ENCODE measurements at regions not wholly inside any gene's neighbourhood (a gene's known extent, or its start where the extent isn't known, plus 50 kb on each side); places are given as distances from the start of the nearest gene placed in this dataset.

DNA sequence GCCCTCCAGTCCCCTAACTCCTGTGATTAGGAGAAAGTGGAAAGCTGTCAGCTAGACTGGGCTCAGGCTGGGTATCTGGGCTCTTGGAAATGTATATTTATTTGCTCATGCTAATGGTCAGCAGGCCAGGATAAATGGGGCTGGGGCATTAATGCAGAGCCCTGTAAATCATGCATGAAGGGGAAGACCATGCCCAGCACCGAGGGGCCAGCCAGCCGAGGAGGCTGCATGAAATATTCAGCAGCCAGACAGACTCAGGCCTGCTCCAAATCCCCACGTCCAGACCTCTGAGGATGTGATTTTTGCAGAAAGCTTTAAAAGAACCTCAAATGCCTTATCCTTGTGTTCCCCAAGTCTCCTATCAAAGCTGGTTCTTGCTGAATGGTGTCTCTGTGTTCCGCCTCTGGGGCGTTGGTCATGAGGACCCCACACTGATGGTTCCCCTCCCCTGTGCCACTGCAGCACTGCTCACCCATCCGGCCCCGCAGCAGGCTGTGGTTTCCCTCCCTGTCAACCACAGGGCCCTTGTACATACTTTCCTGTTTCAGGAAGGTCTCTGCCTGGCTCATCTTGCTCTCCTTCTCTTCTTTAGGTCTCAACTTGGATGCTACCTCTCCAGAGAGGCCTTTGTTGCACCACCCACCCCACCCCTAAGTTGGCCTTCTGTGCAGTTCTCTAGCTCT, 358.4 kb downstream of the CDH26 start:
- no peaks in the 10 kb centered on the region for H3K4me1 ChIP-seq (ENCODE audit: control insufficient read depth in 1 of 2, extremely low read depth in 1 of 2, insufficient read depth in 2 of 2, low read length in 2 of 2)
- WGBS (ENCODE audit: insufficient coverage) = 63% methylated on average over 5 of the region's 7 CpGs
- no peak overlapping the region for H3K4me3 ChIP-seq (ENCODE audit: control insufficient read depth in 1 of 2, extremely low read depth in 1 of 2, low read length in 1 of 2)
- H3K27ac ChIP-seq (ENCODE audit: low read length) = no peak overlapping the region
- no peaks in the 10 kb centered on the region for H3K36me3 ChIP-seq (ENCODE audit: control insufficient read depth in 2 of 2, extremely low read depth in 1 of 2, insufficient read depth in 1 of 2, low read length in 1 of 2)
- DNase-seq (no peak), ATAC-seq (replicated peaks in 1 of 4) (no peak)
- H3K27me3 ChIP-seq (replicated peaks in 1 of 2; ENCODE audit: control insufficient read depth in 2 of 2, extremely low read depth in 1 of 2, insufficient read depth in 2 of 2, low read length in 1 of 2) = no peaks in the 10 kb centered on the region
- no peaks in the 10 kb centered on the region for H3K9me3 ChIP-seq
- Mint-ChIP-seq H3K9me3 (no peaks in the 10 kb centered on the region), H3K4me1 (no peaks in the 10 kb centered on the region), H3K27me3 (no peaks in the 10 kb centered on the region), H3K27ac (no peak overlapping the region), H3K4me3 (no peak overlapping the region), H3K36me3 (no peaks in the 10 kb centered on the region)
- POLR2A ChIA-PET = no interaction called here
- CTCF ChIA-PET = no interaction called here

DNA sequence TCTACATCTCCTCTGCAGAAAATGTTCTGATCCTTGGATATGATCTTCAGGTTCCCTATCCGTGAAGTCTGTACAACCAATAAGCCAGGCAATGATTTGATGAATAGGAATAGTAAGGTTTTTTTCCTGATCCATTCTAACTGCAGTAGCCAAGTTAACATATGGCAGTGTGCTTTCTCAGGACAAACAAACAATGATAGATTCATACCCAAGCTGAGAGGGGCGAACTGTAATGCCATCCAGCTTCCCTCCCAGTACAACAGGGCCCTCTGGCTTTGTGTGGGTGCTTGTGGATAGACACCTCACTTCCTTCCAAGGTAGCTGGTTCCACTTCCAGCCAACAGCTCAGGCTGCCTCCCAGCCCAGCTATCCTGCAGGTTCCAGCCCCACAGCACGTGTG, 359.2 kb downstream of the CDH26 start:
- WGBS (ENCODE audit: insufficient coverage) = no CpG with 5 or more reads among the region's 3 CpGs
- H3K27ac ChIP-seq (ENCODE audit: low read length) = no peak overlapping the region
- ChIA-PET CTCF (no interaction called here), POLR2A (no interaction called here)
- DNase-seq (no peak), ATAC-seq (replicated peaks in 1 of 4) (no peak)
- Mint-ChIP-seq H3K9me3 (no peaks in the 10 kb centered on the region), H3K27ac (no peak overlapping the region), H3K27me3 (no peaks in the 10 kb centered on the region), H3K4me1 (no peaks in the 10 kb centered on the region), H3K4me3 (no peak overlapping the region), H3K36me3 (no peaks in the 10 kb centered on the region)
- no peaks in the 10 kb centered on the region for H3K4me1 ChIP-seq (ENCODE audit: control insufficient read depth in 1 of 2, extremely low read depth in 1 of 2, insufficient read depth in 2 of 2, low read length in 2 of 2)
- H3K9me3 ChIP-seq = no peaks in the 10 kb centered on the region
- H3K36me3 ChIP-seq (ENCODE audit: control insufficient read depth in 2 of 2, extremely low read depth in 1 of 2, insufficient read depth in 1 of 2, low read length in 1 of 2) = no peaks in the 10 kb centered on the region
- H3K4me3 ChIP-seq (ENCODE audit: control insufficient read depth in 1 of 2, extremely low read depth in 1 of 2, low read length in 1 of 2) = no peak overlapping the region
- no peaks in the 10 kb centered on the region for H3K27me3 ChIP-seq (replicated peaks in 1 of 2; ENCODE audit: control insufficient read depth in 2 of 2, extremely low read depth in 1 of 2, insufficient read depth in 2 of 2, low read length in 1 of 2)

DNA sequence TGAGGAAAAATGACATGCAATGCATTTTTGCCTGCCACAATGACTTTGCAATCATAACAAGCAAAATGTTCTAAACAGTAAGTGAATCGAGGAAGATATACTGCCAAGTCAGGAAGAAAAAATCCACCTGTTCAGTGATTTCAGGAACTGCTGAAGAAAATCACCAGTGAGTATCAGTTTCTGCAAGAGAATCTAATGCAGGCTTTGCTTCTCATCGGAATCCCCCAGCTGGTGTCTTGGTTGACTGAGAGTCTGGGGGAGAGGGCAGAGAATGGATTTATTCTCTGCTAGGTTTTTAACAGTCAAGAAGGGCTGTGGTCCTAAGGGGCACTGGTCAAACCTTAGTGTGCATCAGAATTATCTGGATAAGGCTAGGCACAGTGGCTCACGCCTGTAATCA, 363.4 kb downstream of the CDH26 start:
- WGBS (ENCODE audit: insufficient coverage) = 86% methylated on average over 1 of the region's 3 CpGs
- no peaks in the 10 kb centered on the region for H3K36me3 ChIP-seq (ENCODE audit: control insufficient read depth in 2 of 2, extremely low read depth in 1 of 2, insufficient read depth in 1 of 2, low read length in 1 of 2)
- H3K36me3 Mint-ChIP-seq = no peaks in the 10 kb centered on the region
- POLR2A ChIA-PET = no interaction called here
- no peak overlapping the region for H3K27ac Mint-ChIP-seq
- no peaks in the 10 kb centered on the region for H3K4me1 ChIP-seq (ENCODE audit: control insufficient read depth in 1 of 2, extremely low read depth in 1 of 2, insufficient read depth in 2 of 2, low read length in 2 of 2)
- no peak for DNase-seq
- no peak overlapping the region for H3K4me3 ChIP-seq (ENCODE audit: control insufficient read depth in 1 of 2, extremely low read depth in 1 of 2, low read length in 1 of 2)
- H3K9me3 Mint-ChIP-seq = no peaks in the 10 kb centered on the region
- no peaks in the 10 kb centered on the region for H3K4me1 Mint-ChIP-seq
- no peak overlapping the region for H3K4me3 Mint-ChIP-seq
- ATAC-seq (replicated peaks in 1 of 4) = no peak
- H3K27ac ChIP-seq (ENCODE audit: low read length) = no peak overlapping the region
- CTCF ChIA-PET = no interaction called here
- H3K9me3 ChIP-seq = no peaks in the 10 kb centered on the region
- no peaks in the 10 kb centered on the region for H3K27me3 Mint-ChIP-seq
- H3K27me3 ChIP-seq (replicated peaks in 1 of 2; ENCODE audit: control insufficient read depth in 2 of 2, extremely low read depth in 1 of 2, insufficient read depth in 2 of 2, low read length in 1 of 2) = peaks cover 0 to 2% of the 10 kb centered on the region in 2 experiments

DNA sequence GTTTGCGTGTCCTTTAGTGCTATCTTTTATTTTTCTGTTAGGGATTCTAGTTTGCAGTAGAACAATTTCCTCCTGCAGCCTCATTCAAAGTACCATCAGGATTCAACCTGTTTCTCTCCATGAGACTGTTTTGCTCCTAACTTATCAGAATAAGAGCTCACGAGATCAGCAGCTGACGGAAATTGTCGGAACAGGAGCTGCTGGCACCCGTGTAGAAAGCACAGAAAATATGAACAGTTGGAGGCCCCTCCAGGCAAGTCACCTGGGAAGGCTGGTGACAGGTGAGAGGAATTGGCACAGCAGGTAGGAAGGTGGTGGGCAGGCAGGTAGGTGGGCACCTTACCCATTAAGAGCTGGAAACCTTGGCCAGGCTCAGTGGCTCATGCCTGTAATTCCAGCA, 368.6 kb downstream of the CDH26 start:
- ChIA-PET CTCF (no interaction called here), POLR2A (no interaction called here)
- no peaks in the 10 kb centered on the region for H3K27me3 Mint-ChIP-seq
- H3K27me3 ChIP-seq (replicated peaks in 1 of 2; ENCODE audit: control insufficient read depth in 2 of 2, extremely low read depth in 1 of 2, insufficient read depth in 2 of 2, low read length in 1 of 2) = peaks cover 0 to 8% of the 10 kb centered on the region in 2 experiments
- H3K27ac ChIP-seq (ENCODE audit: low read length) = no peak overlapping the region
- no peak overlapping the region for H3K27ac Mint-ChIP-seq
- H3K36me3 Mint-ChIP-seq = no peaks in the 10 kb centered on the region
- no peak overlapping the region for H3K4me3 ChIP-seq (ENCODE audit: control insufficient read depth in 1 of 2, extremely low read depth in 1 of 2, low read length in 1 of 2)
- ATAC-seq (replicated peaks in 1 of 4) = no peak
- no peaks in the 10 kb centered on the region for H3K9me3 ChIP-seq
- no peaks in the 10 kb centered on the region for H3K36me3 ChIP-seq (ENCODE audit: control insufficient read depth in 2 of 2, extremely low read depth in 1 of 2, insufficient read depth in 1 of 2, low read length in 1 of 2)
- H3K4me1 Mint-ChIP-seq = no peaks in the 10 kb centered on the region
- H3K9me3 Mint-ChIP-seq = no peaks in the 10 kb centered on the region
- H3K4me1 ChIP-seq (ENCODE audit: control insufficient read depth in 1 of 2, extremely low read depth in 1 of 2, insufficient read depth in 2 of 2, low read length in 2 of 2) = no peaks in the 10 kb centered on the region
- no peak for DNase-seq
- no peak overlapping the region for H3K4me3 Mint-ChIP-seq
- 90% methylated on average over 4 of the region's 5 CpGs for WGBS (ENCODE audit: insufficient coverage)

DNA sequence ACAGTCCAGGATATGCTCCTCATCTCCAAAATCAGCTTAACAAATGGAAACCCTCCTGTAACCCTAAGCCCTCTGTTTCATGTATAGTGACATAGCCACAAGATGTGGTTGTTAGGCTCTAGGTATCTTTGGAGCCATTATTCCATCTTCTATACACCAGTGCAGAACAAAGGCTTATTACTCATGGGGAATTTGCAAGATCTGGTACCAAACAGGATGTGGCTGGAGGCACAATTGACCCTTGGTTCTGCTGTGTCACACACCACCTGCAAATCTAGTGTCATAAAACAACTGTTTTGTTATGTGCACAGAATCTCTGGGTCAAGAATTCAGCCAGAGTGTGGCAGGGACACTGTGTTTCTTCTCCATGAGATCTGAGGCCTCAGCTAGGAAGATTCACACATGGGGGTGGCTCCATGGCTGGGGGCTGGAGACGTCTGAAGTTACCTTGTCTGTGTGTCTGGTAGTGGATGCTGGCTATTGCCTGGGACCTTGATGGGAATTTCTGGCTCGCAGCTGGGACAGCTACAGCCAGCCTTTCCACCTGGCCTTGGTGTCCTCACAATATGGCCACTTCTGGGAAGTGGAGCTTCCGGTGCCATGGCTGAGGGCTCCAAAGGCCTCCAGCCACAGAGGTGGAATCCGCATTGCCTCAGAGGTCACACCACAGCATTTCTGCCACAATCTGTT, 369.9 kb downstream of the CDH26 start:
- ChIA-PET POLR2A (no interaction called here), CTCF (no interaction called here)
- Histone ChIP-seq H3K4me1 (ENCODE audit: control insufficient read depth in 1 of 2, extremely low read depth in 1 of 2, insufficient read depth in 2 of 2, low read length in 2 of 2) (no peaks in the 10 kb centered on the region), H3K27ac (ENCODE audit: low read length) (no peak overlapping the region), H3K36me3 (ENCODE audit: control insufficient read depth in 2 of 2, extremely low read depth in 1 of 2, insufficient read depth in 1 of 2, low read length in 1 of 2) (no peaks in the 10 kb centered on the region), H3K27me3 (replicated peaks in 1 of 2; ENCODE audit: control insufficient read depth in 2 of 2, extremely low read depth in 1 of 2, insufficient read depth in 2 of 2, low read length in 1 of 2) (peaks cover 0 to 6% of the 10 kb centered on the region in 2 experiments), H3K4me3 (ENCODE audit: control insufficient read depth in 1 of 2, extremely low read depth in 1 of 2, low read length in 1 of 2) (no peak overlapping the region), H3K9me3 (no peaks in the 10 kb centered on the region)
- Mint-ChIP-seq H3K36me3 (no peaks in the 10 kb centered on the region), H3K4me1 (no peaks in the 10 kb centered on the region), H3K27ac (no peak overlapping the region), H3K27me3 (no peaks in the 10 kb centered on the region), H3K4me3 (no peak overlapping the region), H3K9me3 (no peaks in the 10 kb centered on the region)
- ATAC-seq (replicated peaks in 1 of 4) (no peak), DNase-seq (no peak)
- 79% methylated on average over 3 of the region's 4 CpGs for WGBS (ENCODE audit: insufficient coverage)

DNA sequence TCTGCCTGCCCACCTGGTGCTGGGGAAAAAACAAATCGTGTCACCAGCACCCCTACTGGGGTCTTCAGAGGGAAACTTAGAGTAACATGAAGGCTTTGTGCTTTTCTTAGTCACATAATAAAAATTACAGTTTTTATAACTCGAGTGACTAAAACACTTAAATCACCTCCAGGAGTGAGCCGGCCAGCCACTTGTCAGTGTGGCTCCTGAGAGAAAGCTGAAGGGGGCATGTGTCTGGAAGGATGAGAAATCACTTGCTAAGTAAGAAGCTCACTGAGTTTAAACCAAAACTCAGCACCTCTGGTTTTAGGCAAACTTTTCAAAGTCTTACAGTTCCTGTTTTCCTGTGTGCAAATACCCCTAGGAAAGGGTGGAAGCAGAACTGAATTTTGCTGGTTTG, 372.2 kb downstream of the CDH26 start:
- no peaks in the 10 kb centered on the region for H3K36me3 ChIP-seq (ENCODE audit: control insufficient read depth in 2 of 2, extremely low read depth in 1 of 2, insufficient read depth in 1 of 2, low read length in 1 of 2)
- DNase-seq = no peak
- no peak overlapping the region for H3K4me3 ChIP-seq (ENCODE audit: control insufficient read depth in 1 of 2, extremely low read depth in 1 of 2, low read length in 1 of 2)
- no peaks in the 10 kb centered on the region for H3K4me1 ChIP-seq (ENCODE audit: control insufficient read depth in 1 of 2, extremely low read depth in 1 of 2, insufficient read depth in 2 of 2, low read length in 2 of 2)
- Mint-ChIP-seq H3K27me3 (no peaks in the 10 kb centered on the region), H3K27ac (no peak overlapping the region), H3K4me3 (no peak overlapping the region), H3K4me1 (no peaks in the 10 kb centered on the region), H3K36me3 (no peaks in the 10 kb centered on the region), H3K9me3 (no peaks in the 10 kb centered on the region)
- ATAC-seq (replicated peaks in 1 of 4) = no peak
- no CpG with 5 or more reads among the region's 3 CpGs for WGBS (ENCODE audit: insufficient coverage)
- CTCF ChIA-PET = no interaction called here
- H3K27ac ChIP-seq (ENCODE audit: low read length) = no peak overlapping the region
- POLR2A ChIA-PET = no interaction called here
- no peaks in the 10 kb centered on the region for H3K9me3 ChIP-seq
- peaks cover 0 to 6% of the 10 kb centered on the region in 2 experiments for H3K27me3 ChIP-seq (replicated peaks in 1 of 2; ENCODE audit: control insufficient read depth in 2 of 2, extremely low read depth in 1 of 2, insufficient read depth in 2 of 2, low read length in 1 of 2)

Data from T-cell (primary cell).